B cell (primary cell): ENCODE measurements at regions not wholly inside any gene's neighbourhood (a gene's known extent, or its start where the extent isn't known, plus 50 kb on each side); places are given as distances from the start of the nearest gene placed in this dataset.

Source experiments
- ATAC-seq: fragments of 200-7000 bp; cut with Tn5 transposase; one replicate; pipeline ENCODE4 v1.10.0; 2021; ENCODE audit warnings: low read depth, mild to moderate bottlenecking, moderate number of reproducible peaks, moderate library complexity
- CTCF ChIA-PET: fragments of 350-600 bp; sonication (Branson Sonifier 250); formaldehyde crosslinking; loops from one replicate; lab custom pipeline; 2021; ENCODE audit warnings: antibody characterized with exemption, inconsistent platforms; lab: Charles Lee
- POLR2A ChIA-PET: fragments of 350-600 bp; sonication (Branson Sonifier 250); formaldehyde crosslinking; loops from one replicate; lab custom pipeline; 2021; ENCODE audit warnings: antibody characterized with exemption; lab: Charles Lee
- DNase-seq: peaks from one replicate; pipeline ENCODE4 v3.0.0; 2013
- H2AFZ ChIP-seq: 2 replicates; pipeline ENCODE4 v1.6.1; 2012; ENCODE audit warnings: mild to moderate bottlenecking, low read depth, low read length; ENCODE audit not compliant: insufficient read depth, poor library complexity, severe bottlenecking
- H3K27ac ChIP-seq, 2 donors: 1 replicate in 1 of 2; 2 replicates in 1 of 2; pipeline ENCODE4 v1.5.1; 2012 to 2013; ENCODE audit warnings: low read length in 2 of 2, mild to moderate bottlenecking in 2 of 2, moderate library complexity in 1 of 2
- H3K27me3 ChIP-seq, 4 experiments: fragments of 200-600 bp in 1 of 4; sonication (generic) in 1 of 4; replicated peaks in 1 of 4; 1 replicate in 2 of 4; 2 replicates in 2 of 4; pipeline versions ENCODE4 v1.6.1 to v1.7.0; 2013 to 2016; ENCODE audit warnings: low read length in 3 of 4, mild to moderate bottlenecking in 2 of 4, mixed read lengths in 1 of 4, moderate library complexity in 1 of 4; ENCODE audit not compliant: insufficient read depth in 4 of 4, control insufficient read depth in 3 of 4; ENCODE audit errors: control extremely low read depth in 1 of 4
- H3K36me3 ChIP-seq, 2 experiments: replicated peaks in 1 of 2; 1 replicate in 1 of 2; 2 replicates in 1 of 2; pipeline versions ENCODE4 v1.6.1 to v1.7.1; 2013; ENCODE audit warnings: low read length in 1 of 2; ENCODE audit not compliant: insufficient read depth in 2 of 2, control insufficient read depth in 1 of 2; ENCODE audit errors: control extremely low read depth in 1 of 2, extremely low read depth in 1 of 2
- H3K4me1 ChIP-seq, 2 donors: fragments of 200-600 bp in 1 of 2; sonication (generic) in 1 of 2; 1 replicate in 1 of 2; 2 replicates in 1 of 2; pipeline versions ENCODE4 v1.5.1 to v1.6.1; 2013 to 2017; ENCODE audit warnings: low read length in 2 of 2; ENCODE audit not compliant: control insufficient read depth in 2 of 2, insufficient read depth in 2 of 2
- H3K4me2 ChIP-seq: replicated peaks from 2 replicates; pipeline ENCODE3; 2012; ENCODE audit warnings: mild to moderate bottlenecking, low read depth, low read length; ENCODE audit not compliant: poor library complexity, severe bottlenecking
- H3K4me3 ChIP-seq, 5 experiments: fragments of 200-600 bp in 1 of 5; sonication (generic) in 1 of 5; 1 replicate in 3 of 5; 2 replicates in 2 of 5; pipeline versions ENCODE4 v1.5.1 to v1.7.0; 2011 to 2016; ENCODE audit warnings: low read length in 4 of 5, mild to moderate bottlenecking in 4 of 5, low read depth in 2 of 5, control low read depth in 1 of 5, moderate library complexity in 1 of 5; ENCODE audit not compliant: insufficient read depth in 1 of 5; ENCODE audit errors: control extremely low read depth in 1 of 5, extremely low read depth in 1 of 5
- H3K79me2 ChIP-seq: fragments of 200-600 bp; sonication (generic); one replicate; pipeline ENCODE4 v1.6.0; 2016; ENCODE audit warnings: low read length; ENCODE audit not compliant: control insufficient read depth, insufficient read depth
- H3K9ac ChIP-seq: fragments of 200-600 bp; sonication (generic); 2 replicates; pipeline ENCODE4 v1.6.1; 2017; ENCODE audit warnings: mild to moderate bottlenecking, low read length, moderate library complexity
- H3K9me3 ChIP-seq, 3 donors: one replicate each; pipeline versions ENCODE4 v1.6.1 to v1.7.1; 2013; ENCODE audit warnings: low read length in 2 of 3; ENCODE audit not compliant: control insufficient read depth in 2 of 3, insufficient read depth in 1 of 3; ENCODE audit errors: control extremely low read depth in 1 of 3
- H4K20me1 ChIP-seq: 2 replicates; pipeline ENCODE4 v1.6.0; 2012; ENCODE audit warnings: mild to moderate bottlenecking, low read length; ENCODE audit not compliant: insufficient read depth, control insufficient read depth, poor library complexity, severe bottlenecking
- H3K27ac Mint-ChIP-seq: one replicate; pipeline ENCODE4 v1.8.0; 2021; ENCODE audit warnings: mixed read lengths
- H3K27me3 Mint-ChIP-seq: one replicate; pipeline ENCODE4 v1.8.0; 2021; ENCODE audit warnings: mixed read lengths
- H3K4me1 Mint-ChIP-seq: one replicate; pipeline ENCODE4 v1.8.0; 2021; ENCODE audit warnings: mixed read lengths
- H3K4me3 Mint-ChIP-seq: one replicate; pipeline ENCODE4 v1.8.0; 2021; ENCODE audit warnings: mixed read lengths
- H3K9me3 Mint-ChIP-seq: one replicate; pipeline ENCODE4 v1.8.0; 2022; ENCODE audit warnings: mixed read lengths; ENCODE audit not compliant: insufficient read depth
- CTCF ChIP-seq: fragments of 200-600 bp; IDR thresholded peaks from one replicate; pipeline ENCODE4 v1.8.0; 2022; ENCODE audit warnings: antibody characterized with exemption, mild to moderate bottlenecking
- EZH2 ChIP-seq: IDR thresholded peaks from 2 replicates; pipeline ENCODE4 v1.6.1; 2012; ENCODE audit warnings: borderline replicate concordance, low read depth, mild to moderate bottlenecking, moderate library complexity, low read length; ENCODE audit not compliant: insufficient read depth, poor library complexity, severe bottlenecking
- WGBS: methylation state at CpG from one replicate; pipeline ENCODE4 v1.1.5; 2013; ENCODE audit warnings: missing lambda C conversion rate; ENCODE audit not compliant: insufficient coverage; 5-methylcytosine and 5-hydroxymethylcytosine counted together
- intact Hi-C: fragments of 100-400 bp; cut with micrococcal nuclease; formaldehyde crosslinking; loops from one replicate; pipeline ENCODE4 v1.10.0; 2022

- Histone ChIP-seq H4K20me1 (no peaks in the 10 kb centered on the region), H3K36me3 (no peaks in the 10 kb centered on the region), H3K4me2 (peak overlapping the region; percentile 31), H3K9ac (no peak overlapping the region), H3K9me3 (no peaks in the 10 kb centered on the region), H3K4me1 (peaks cover 22 to 30% of the 10 kb centered on the region in 2 donors), H2AFZ (no peak overlapping the region), H3K4me3 (no peak overlapping the region), H3K27me3 (no peaks in the 10 kb centered on the region), H3K79me2 (no peaks in the 10 kb centered on the region), H3K27ac (no peak overlapping the region)
- Mint-ChIP-seq H3K4me3 (no peak overlapping the region), H3K27ac (no peak overlapping the region), H3K27me3 (peaks cover 3% of the 10 kb centered on the region), H3K9me3 (no peaks in the 10 kb centered on the region), H3K4me1 (peaks cover 17% of the 10 kb centered on the region)
- ChIA-PET CTCF (no interaction called here), POLR2A (no interaction called here)
- DNase-seq = peak; percentile 14
- intact Hi-C loops = no loop called here
- ATAC-seq = no peak
- TF ChIP-seq CTCF = no peak
- WGBS = 62% methylated on average over 2 of the region's 3 CpGs
Measured at GRCh38 chr3:187518616-187519015, 150.4 kb downstream of the RTP4 start.

DNA sequence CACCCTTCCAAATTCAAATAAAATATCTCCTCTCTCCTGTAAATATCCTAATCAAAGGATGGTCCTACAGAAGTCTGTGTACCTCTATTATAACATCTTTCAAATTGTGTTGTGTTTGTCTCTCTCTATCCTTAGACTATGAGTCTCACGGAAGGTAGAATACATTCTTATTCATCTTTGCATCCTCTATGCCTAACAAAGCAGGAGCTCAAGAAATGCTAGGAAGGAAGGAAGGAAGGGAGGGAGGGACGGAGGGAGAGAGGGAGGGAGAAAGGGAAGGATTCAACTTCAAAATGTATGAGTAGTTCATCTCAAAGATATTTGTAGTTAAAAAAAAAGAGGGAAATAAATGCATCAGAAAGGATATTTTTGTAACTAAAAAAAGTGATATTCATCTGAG is 150.0 kb downstream of the RTP4 start:
- DNase-seq = no peak
- CTCF ChIA-PET = no interaction called here
- POLR2A ChIA-PET = no interaction called here
- H4K20me1 ChIP-seq = no peaks in the 10 kb centered on the region
- intact Hi-C loops = no loop called here
- H3K4me1 ChIP-seq = peaks cover 22 to 30% of the 10 kb centered on the region in 2 donors
- no peak overlapping the region for H3K27ac Mint-ChIP-seq
- no CpG with 5 or more reads among the region's 2 CpGs for WGBS
- peaks cover 17% of the 10 kb centered on the region for H3K4me1 Mint-ChIP-seq
- H2AFZ ChIP-seq = no peak overlapping the region
- H3K27ac ChIP-seq = no peak overlapping the region
- H3K27me3 Mint-ChIP-seq = peaks cover 3% of the 10 kb centered on the region
- H3K9me3 Mint-ChIP-seq = no peaks in the 10 kb centered on the region
- no peak overlapping the region for H3K4me3 Mint-ChIP-seq
- H3K9ac ChIP-seq = no peak overlapping the region
- no peak for ATAC-seq
- no peaks in the 10 kb centered on the region for H3K27me3 ChIP-seq
- H3K4me2 ChIP-seq = no peak overlapping the region
- H3K79me2 ChIP-seq = no peaks in the 10 kb centered on the region
- no peak for TF ChIP-seq EZH2
- TF ChIP-seq CTCF = no peak
- H3K9me3 ChIP-seq = peaks cover 0 to 2% (median 0%) of the 10 kb centered on the region in 3 donors
- no peak overlapping the region for H3K4me3 ChIP-seq
- no peaks in the 10 kb centered on the region for H3K36me3 ChIP-seq
